SJSA1 (cell line): ENCODE measurements at regions not wholly inside any gene's neighbourhood (a gene's known extent, or its start where the extent isn't known, plus 50 kb on each side); places are given as distances from the start of the nearest gene placed in this dataset.
"Not testable (repeated sequence)": the region's sequence is repeated elsewhere in the genome, so short reads cannot be mapped to it uniquely, and the experiment has no call there.

Experiments
- DNase-seq, 2 experiments: peaks; one replicate each; pipeline ENCODE4 v3.0.0-alpha.2; 2015 to 2020; ENCODE audit warnings: low spot score in 2 of 2, low read depth in 1 of 2
- H3K27ac ChIP-seq: fragments of 250-450 bp; sonication (Bioruptor Pico); 2 replicates; pipeline ENCODE4 v1.5.1; 2020; ENCODE audit warnings: mild to moderate bottlenecking, moderate library complexity
- H3K27me3 ChIP-seq: fragments of 250-450 bp; sonication (Bioruptor Pico); replicated peaks from 2 replicates; pipeline ENCODE4 v1.5.1; 2020; ENCODE audit warnings: mild to moderate bottlenecking, moderate library complexity
- H3K36me3 ChIP-seq: fragments of 250-450 bp; sonication (Bioruptor Pico); 2 replicates; pipeline ENCODE4 v1.5.1; 2020; ENCODE audit warnings: mild to moderate bottlenecking
- H3K4me1 ChIP-seq: fragments of 250-450 bp; sonication (Bioruptor Pico); replicated peaks from 2 replicates; pipeline ENCODE4 v1.6.1; 2021; ENCODE audit warnings: mild to moderate bottlenecking
- H3K4me3 ChIP-seq: fragments of 250-450 bp; sonication (Bioruptor Pico); 2 replicates; pipeline ENCODE4 v1.5.1; 2020; ENCODE audit warnings: mild to moderate bottlenecking
- H3K9me3 ChIP-seq: fragments of 250-450 bp; sonication (Bioruptor Pico); replicated peaks from 2 replicates; pipeline ENCODE4 v1.5.1; 2020; ENCODE audit warnings: mild to moderate bottlenecking

GRCh38 chr11:23574149-23574548 is 713.9 kb upstream of the CCDC179 start:
- Histone ChIP-seq H3K9me3 (no peaks in the 10 kb centered on the region), H3K4me1 (peaks cover 3% of the 10 kb centered on the region; the same call in 1 of the 2 replicates), H3K27ac (no peak overlapping the region), H3K36me3 (no peaks in the 10 kb centered on the region), H3K27me3 (no peaks in the 10 kb centered on the region), H3K4me3 (no peak overlapping the region)
- DNase-seq = no peak

DNA sequence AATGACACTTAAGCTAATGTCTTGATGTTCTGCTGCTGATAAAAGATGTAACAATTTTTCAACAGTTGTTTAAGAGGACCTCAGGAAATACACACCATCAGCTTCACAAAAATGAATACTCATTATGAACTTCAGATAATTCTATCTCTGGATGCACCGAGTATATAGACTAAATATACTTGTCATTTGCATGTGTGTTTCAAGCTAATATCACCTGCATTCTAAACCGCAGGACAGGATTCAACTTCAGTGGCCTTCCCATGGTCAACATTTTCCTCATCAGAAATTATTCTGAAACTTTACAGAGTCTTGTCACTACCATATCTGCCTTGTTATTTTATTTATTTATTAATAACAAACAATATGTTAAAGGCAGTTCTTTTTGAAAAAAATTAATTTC is 717.0 kb upstream of the CCDC179 start:
- H3K9me3 ChIP-seq = no peaks in the 10 kb centered on the region
- H3K27ac ChIP-seq = no peak overlapping the region
- no peaks in the 10 kb centered on the region; the same call in 1 of the 2 replicates for H3K27me3 ChIP-seq
- H3K36me3 ChIP-seq = no peaks in the 10 kb centered on the region
- H3K4me3 ChIP-seq = no peak overlapping the region
- no peak for DNase-seq
- no peaks in the 10 kb centered on the region for H3K4me1 ChIP-seq

DNA sequence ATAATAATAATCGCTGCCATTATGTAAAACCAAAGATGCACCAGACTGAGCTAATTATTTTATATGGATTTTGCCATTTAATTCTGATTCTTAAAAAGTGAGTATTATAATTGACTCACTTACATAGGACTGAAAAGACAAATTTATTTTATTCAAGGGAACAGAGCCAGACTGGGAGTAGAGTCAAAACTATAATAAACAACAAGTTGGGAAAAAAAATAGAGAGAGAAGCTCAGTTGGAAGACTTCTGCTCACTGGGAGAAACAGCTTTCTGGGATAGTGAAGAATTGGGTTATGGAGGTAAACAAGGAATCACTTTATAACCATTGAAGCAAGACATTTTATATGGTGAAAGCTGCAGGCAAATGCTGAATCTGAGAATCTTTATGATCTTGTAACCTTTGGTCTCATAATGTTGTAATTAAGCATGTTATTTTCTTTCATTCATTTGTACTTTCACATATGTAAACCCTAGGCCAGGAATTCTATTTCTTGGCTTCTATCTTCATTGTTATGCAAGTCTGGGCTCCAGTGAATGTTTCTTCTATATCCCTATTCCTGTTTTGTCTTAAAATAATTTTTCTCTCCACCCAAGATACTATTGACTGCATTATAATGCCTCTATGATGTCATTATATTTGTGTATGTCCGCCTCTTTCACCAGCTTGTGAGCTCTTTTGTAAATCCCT is 725.3 kb upstream of the CCDC179 start:
- Histone ChIP-seq H3K9me3 (no peaks in the 10 kb centered on the region), H3K4me1 (no peaks in the 10 kb centered on the region), H3K27ac (no peak overlapping the region), H3K4me3 (no peak overlapping the region), H3K36me3 (no peaks in the 10 kb centered on the region), H3K27me3 (no peaks in the 10 kb centered on the region)
- DNase-seq = no peak

DNA sequence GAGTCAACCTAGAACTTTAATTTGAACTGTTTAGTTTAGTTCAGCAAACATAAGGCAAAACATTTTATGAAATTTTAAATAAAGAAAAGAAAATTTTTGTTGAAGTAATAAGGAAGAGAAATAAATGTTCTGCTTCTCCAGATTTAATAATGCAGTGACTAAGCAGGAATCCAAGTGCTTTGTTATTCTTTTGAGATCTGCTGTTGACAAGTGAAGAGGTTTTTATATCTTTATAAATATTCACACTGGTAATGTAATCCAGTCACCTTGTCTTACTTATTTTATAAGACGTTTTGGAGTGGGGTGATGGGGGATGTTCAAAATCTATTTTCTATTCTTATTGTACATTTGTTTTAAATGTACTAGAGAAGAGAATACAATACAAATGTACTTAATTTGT is 725.9 kb upstream of the CCDC179 start:
- Histone ChIP-seq H3K9me3 (no peaks in the 10 kb centered on the region), H3K4me3 (no peak overlapping the region), H3K27me3 (no peaks in the 10 kb centered on the region), H3K27ac (no peak overlapping the region), H3K36me3 (no peaks in the 10 kb centered on the region), H3K4me1 (no peaks in the 10 kb centered on the region)
- DNase-seq = no peak

DNA sequence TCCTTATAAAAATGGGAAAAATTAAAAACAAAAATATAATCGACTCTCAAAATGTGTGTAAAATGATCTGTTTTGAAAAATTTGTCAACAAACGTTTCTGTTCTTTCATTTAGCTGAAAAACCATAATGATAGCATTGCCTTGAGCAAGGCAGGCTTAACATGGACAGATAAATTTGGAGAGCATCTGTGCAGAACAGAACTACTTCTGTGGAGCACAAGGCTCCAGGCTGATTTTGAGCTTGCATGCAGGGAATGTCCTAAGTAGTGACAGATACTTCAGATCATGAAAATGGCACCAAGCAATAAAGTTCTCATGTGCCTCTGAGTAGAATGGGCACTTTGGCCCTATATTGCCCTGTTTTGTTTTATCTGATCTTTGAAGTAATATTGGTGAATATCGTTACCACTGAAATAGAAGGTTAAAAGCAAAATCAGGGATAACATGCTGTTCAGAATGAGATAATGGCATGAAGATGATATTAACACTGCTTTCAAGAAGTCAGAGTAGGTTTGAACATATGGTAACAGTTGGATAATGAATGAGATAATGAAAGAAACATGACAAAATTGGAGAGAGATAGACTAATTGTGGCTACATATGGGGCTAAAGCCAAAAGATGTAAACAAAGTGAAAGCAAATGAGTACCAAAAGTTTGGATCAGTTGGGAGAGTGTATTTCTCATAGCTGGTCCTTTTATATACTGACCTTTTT is 730.5 kb upstream of the CCDC179 start:
- H3K9me3 ChIP-seq = no peaks in the 10 kb centered on the region
- DNase-seq = no peak
- H3K36me3 ChIP-seq = no peaks in the 10 kb centered on the region
- no peaks in the 10 kb centered on the region for H3K27me3 ChIP-seq
- H3K4me3 ChIP-seq = no peak overlapping the region
- H3K4me1 ChIP-seq = no peaks in the 10 kb centered on the region
- H3K27ac ChIP-seq = no peak overlapping the region

GRCh38 chr11:23594755-23595154 is 734.5 kb upstream of the CCDC179 start:
- no peaks in the 10 kb centered on the region for H3K27me3 ChIP-seq
- H3K4me3 ChIP-seq = no peak overlapping the region
- no peaks in the 10 kb centered on the region for H3K4me1 ChIP-seq
- H3K36me3 ChIP-seq = no peaks in the 10 kb centered on the region
- no peak overlapping the region for H3K27ac ChIP-seq
- no peaks in the 10 kb centered on the region for H3K9me3 ChIP-seq
- DNase-seq = no peak

DNA sequence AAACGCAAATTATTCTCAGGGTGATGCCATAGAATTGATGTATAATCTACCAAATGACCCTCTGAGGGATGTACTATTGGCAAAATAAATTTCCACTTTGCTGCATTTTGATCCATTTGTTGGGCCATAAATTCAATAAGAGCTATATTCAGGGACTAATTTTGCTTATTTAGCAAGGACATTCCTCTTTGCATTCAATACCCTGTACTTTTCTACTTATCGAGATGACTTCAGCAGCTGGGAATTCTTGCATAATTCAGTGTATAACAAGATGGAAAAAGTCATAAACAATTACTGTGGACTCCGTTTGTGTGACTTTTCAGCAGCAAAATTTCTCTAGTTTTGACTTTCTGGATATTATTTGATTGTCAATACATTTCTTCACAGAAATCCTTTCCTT is 744.7 kb upstream of the CCDC179 start:
- no peaks in the 10 kb centered on the region for H3K27me3 ChIP-seq
- H3K36me3 ChIP-seq = no peaks in the 10 kb centered on the region
- H3K4me1 ChIP-seq = no peaks in the 10 kb centered on the region
- no peak for DNase-seq
- H3K9me3 ChIP-seq = no peaks in the 10 kb centered on the region
- H3K4me3 ChIP-seq = no peak overlapping the region
- no peak overlapping the region for H3K27ac ChIP-seq

GRCh38 chr11:23606191-23606590 is 745.9 kb upstream of the CCDC179 start:
- Histone ChIP-seq H3K4me1 (no peaks in the 10 kb centered on the region), H3K9me3 (no peaks in the 10 kb centered on the region), H3K27me3 (no peaks in the 10 kb centered on the region), H3K27ac (no peak overlapping the region), H3K36me3 (no peaks in the 10 kb centered on the region), H3K4me3 (no peak overlapping the region)
- no peak for DNase-seq

DNA sequence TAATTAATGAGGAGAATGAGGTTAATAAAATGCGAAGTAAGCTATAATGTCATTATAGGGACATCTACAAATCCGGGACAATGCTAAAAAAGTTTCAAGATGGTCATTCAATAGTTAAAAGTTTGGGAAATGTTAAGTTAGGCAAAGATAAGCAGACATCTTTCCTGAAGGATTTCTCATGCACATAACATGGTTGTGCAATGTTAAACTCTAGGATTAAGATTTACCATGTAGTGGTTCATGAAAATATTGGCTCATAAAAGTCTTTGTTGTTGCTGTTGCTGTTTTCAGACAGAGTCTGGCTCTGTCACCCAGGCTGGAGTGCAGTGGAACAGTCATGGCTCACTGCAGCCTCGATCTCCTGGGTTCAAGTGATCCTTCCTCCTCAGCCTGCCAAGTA is 751.5 kb upstream of the CCDC179 start:
- Histone ChIP-seq H3K4me1 (no peaks in the 10 kb centered on the region), H3K4me3 (no peak overlapping the region), H3K9me3 (no peaks in the 10 kb centered on the region), H3K36me3 (no peaks in the 10 kb centered on the region), H3K27me3 (no peaks in the 10 kb centered on the region), H3K27ac (no peak overlapping the region)
- no peak for DNase-seq

DNA sequence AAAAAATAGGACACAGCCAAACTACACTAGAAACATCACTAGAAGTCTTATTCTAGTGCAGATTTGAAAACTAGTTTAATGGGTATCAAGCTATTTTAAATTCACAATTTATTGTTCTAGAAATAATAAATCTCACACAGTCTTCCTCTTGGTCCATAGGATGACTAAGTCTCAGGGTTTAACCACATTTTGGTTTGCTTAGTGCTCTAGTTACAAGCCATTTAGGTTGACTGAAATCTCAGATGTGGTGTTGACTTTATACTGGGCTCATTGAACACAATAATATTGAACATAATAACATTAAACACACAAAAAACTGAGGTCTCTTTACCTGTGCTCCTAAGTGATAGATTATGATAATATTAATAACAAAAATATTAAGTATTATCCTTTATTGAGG is 760.3 kb upstream of the CCDC179 start:
- Histone ChIP-seq H3K36me3 (no peaks in the 10 kb centered on the region), H3K27ac (no peak overlapping the region), H3K9me3 (no peaks in the 10 kb centered on the region), H3K4me3 (no peak overlapping the region), H3K27me3 (no peaks in the 10 kb centered on the region), H3K4me1 (no peaks in the 10 kb centered on the region)
- no peak for DNase-seq

DNA sequence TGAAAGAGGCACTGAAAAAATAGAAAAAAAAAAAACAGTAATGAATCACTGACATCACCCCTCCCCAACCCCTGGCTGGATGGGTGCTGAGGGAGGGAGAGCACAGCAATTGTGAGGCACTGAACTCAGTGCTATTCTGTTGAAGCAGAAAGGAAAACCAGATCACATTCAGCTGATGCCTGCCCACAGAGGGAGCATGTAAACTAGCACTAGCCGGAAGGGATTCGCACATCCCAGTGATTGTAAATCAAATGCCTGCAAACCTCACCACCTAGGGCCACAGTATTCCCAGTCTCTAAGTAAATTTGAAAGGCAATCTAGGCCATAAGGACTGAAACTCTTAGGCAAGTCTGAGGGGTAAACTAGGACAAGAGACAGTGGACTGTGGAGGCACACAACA is 772.0 kb upstream of the CCDC179 start:
- Histone ChIP-seq H3K27me3 (no peaks in the 10 kb centered on the region), H3K27ac (no peak overlapping the region), H3K4me3 (no peak overlapping the region), H3K36me3 (no peaks in the 10 kb centered on the region), H3K9me3 (no peaks in the 10 kb centered on the region), H3K4me1 (no peaks in the 10 kb centered on the region)
- DNase-seq = no peak

DNA sequence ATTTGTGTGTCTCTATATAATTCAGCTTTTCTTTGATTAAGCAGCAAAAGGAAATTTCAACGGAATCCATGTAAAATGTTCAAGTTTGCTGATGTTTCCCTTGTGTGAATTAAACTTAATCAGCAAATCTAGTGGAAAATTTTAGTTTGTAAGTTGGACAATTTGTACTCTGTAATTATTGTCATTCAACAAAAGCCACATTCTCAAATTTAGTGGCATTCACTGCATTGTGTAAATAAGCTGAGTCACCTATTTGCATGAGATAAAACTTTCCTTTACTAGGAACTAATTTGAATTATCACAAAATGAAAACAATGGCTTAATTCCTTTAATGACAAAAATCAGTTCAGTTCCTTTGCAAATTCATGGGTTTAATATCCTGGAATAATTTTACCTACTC is 784.2 kb upstream of the CCDC179 start:
- H3K36me3 ChIP-seq = no peaks in the 10 kb centered on the region
- no peaks in the 10 kb centered on the region for H3K9me3 ChIP-seq
- H3K4me1 ChIP-seq = no peaks in the 10 kb centered on the region
- no peak overlapping the region for H3K27ac ChIP-seq
- no peaks in the 10 kb centered on the region for H3K27me3 ChIP-seq
- no peak for DNase-seq
- no peak overlapping the region for H3K4me3 ChIP-seq

DNA sequence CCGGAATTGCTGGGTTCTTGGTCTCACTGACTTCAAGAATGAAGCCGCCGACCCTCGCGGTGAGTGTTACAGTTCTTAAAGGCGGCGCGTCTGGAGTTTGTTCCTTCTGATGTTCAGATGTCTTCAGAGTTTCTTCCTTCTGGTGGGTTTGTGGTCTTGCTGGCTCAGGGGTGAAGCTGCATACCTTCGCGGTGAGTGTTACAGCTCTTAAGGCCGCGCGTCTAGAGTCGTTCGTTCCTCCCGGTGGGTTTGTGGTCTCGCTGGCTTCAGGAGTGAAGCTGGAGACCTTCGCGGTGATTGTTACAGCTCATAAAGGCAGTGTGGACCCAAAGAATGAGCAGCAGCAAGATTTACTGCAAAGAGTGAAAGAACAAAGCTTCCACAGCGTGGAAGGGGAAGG is 792.1 kb upstream of the CCDC179 start:
- DNase-seq, H3K4me3 ChIP-seq, H3K27ac ChIP-seq, H3K4me1 ChIP-seq, H3K36me3 ChIP-seq, H3K9me3 ChIP-seq, H3K27me3 ChIP-seq: not testable (repeated sequence)

GRCh38 chr11:23653071-23653675 is 792.9 kb upstream of the CCDC179 start:
- H3K27ac ChIP-seq = no peak overlapping the region
- DNase-seq = no peak
- no peaks in the 10 kb centered on the region for H3K4me1 ChIP-seq
- H3K9me3 ChIP-seq = no peaks in the 10 kb centered on the region
- H3K4me3 ChIP-seq = no peak overlapping the region
- no peaks in the 10 kb centered on the region for H3K36me3 ChIP-seq
- no peaks in the 10 kb centered on the region for H3K27me3 ChIP-seq
